ENCODE measurements at regions not wholly inside any gene's neighbourhood (a gene's known extent, or its start where the extent isn't known, plus 50 kb on each side); places are given as distances from the start of the nearest gene placed in this dataset.

- Histone ChIP-seq H3K27ac (ENCODE audit: low read depth, low read length) (no peak overlapping the region), H3K27me3 (ENCODE audit: insufficient read depth, low read length) (no peaks in the 10 kb centered on the region), H3K36me3 (ENCODE audit: insufficient read depth, low read length) (no peaks in the 10 kb centered on the region), H3K9me3 (ENCODE audit: insufficient read depth, low read depth, low read length) (no peaks in the 10 kb centered on the region), H3K4me1 (ENCODE audit: insufficient read depth, low read length) (no peaks in the 10 kb centered on the region), H3K9ac (ENCODE audit: low read depth, low read length) (no peak overlapping the region), H3K4me3 (ENCODE audit: low read length) (no peak overlapping the region)
- 90% methylated on average over 18 of the region's 18 CpGs for WGBS
These were observed 440.1 kb downstream of the MTX2 start for GRCh38 chr2:176709149-176709951.

GRCh38 chr2:176709991-176710390, 440.7 kb downstream of the MTX2 start:
- Histone ChIP-seq H3K4me3 (ENCODE audit: low read length) (no peak overlapping the region), H3K27ac (ENCODE audit: low read depth, low read length) (no peak overlapping the region), H3K9ac (ENCODE audit: low read depth, low read length) (no peak overlapping the region), H3K36me3 (ENCODE audit: insufficient read depth, low read length) (no peaks in the 10 kb centered on the region), H3K9me3 (ENCODE audit: insufficient read depth, low read depth, low read length) (no peaks in the 10 kb centered on the region), H3K27me3 (ENCODE audit: insufficient read depth, low read length) (no peaks in the 10 kb centered on the region), H3K4me1 (ENCODE audit: insufficient read depth, low read length) (no peaks in the 10 kb centered on the region)
- 97% methylated on average over 2 of the region's 2 CpGs for WGBS

GRCh38 chr2:176710657-176711186, 441.5 kb downstream of the MTX2 start:
- 95% methylated on average over 7 of the region's 7 CpGs for WGBS
- Histone ChIP-seq H3K9ac (ENCODE audit: low read depth, low read length) (no peak overlapping the region), H3K27ac (ENCODE audit: low read depth, low read length) (no peak overlapping the region), H3K36me3 (ENCODE audit: insufficient read depth, low read length) (no peaks in the 10 kb centered on the region), H3K4me1 (ENCODE audit: insufficient read depth, low read length) (no peaks in the 10 kb centered on the region), H3K27me3 (ENCODE audit: insufficient read depth, low read length) (no peaks in the 10 kb centered on the region), H3K9me3 (ENCODE audit: insufficient read depth, low read depth, low read length) (no peaks in the 10 kb centered on the region), H3K4me3 (ENCODE audit: low read length) (no peak overlapping the region)

GRCh38 chr2:176725873-176726645, 456.8 kb downstream of the MTX2 start:
- WGBS = 97% methylated on average over 3 of the region's 3 CpGs
- Histone ChIP-seq H3K36me3 (ENCODE audit: insufficient read depth, low read length) (no peaks in the 10 kb centered on the region), H3K9ac (ENCODE audit: low read depth, low read length) (no peak overlapping the region), H3K9me3 (ENCODE audit: insufficient read depth, low read depth, low read length) (no peaks in the 10 kb centered on the region), H3K4me1 (ENCODE audit: insufficient read depth, low read length) (no peaks in the 10 kb centered on the region), H3K27ac (ENCODE audit: low read depth, low read length) (no peak overlapping the region), H3K27me3 (ENCODE audit: insufficient read depth, low read length) (no peaks in the 10 kb centered on the region), H3K4me3 (ENCODE audit: low read length) (no peak overlapping the region)

- no peak overlapping the region for H3K9ac ChIP-seq (ENCODE audit: low read depth, low read length)
- no peak overlapping the region for H3K27ac ChIP-seq (ENCODE audit: low read depth, low read length)
- no peaks in the 10 kb centered on the region for H3K36me3 ChIP-seq (ENCODE audit: insufficient read depth, low read length)
- WGBS = 85% methylated on average over 4 of the region's 4 CpGs
- no peaks in the 10 kb centered on the region for H3K27me3 ChIP-seq (ENCODE audit: insufficient read depth, low read length)
- H3K4me3 ChIP-seq (ENCODE audit: low read length) = no peak overlapping the region
- H3K9me3 ChIP-seq (ENCODE audit: insufficient read depth, low read depth, low read length) = no peaks in the 10 kb centered on the region
- H3K4me1 ChIP-seq (ENCODE audit: insufficient read depth, low read length) = no peaks in the 10 kb centered on the region
These were observed 458.5 kb downstream of the MTX2 start for GRCh38 chr2:176727696-176728095.

- WGBS = 100% methylated on average over 1 of the region's 1 CpG
- H3K27ac ChIP-seq (ENCODE audit: low read depth, low read length) = no peak overlapping the region
These were observed 460.7 kb downstream of the MTX2 start for GRCh38 chr2:176729706-176730569.

GRCh38 chr2:176732780-176733179, 463.5 kb downstream of the MTX2 start:
- H3K9me3 ChIP-seq (ENCODE audit: insufficient read depth, low read depth, low read length) = no peaks in the 10 kb centered on the region
- WGBS = 72% methylated on average over 1 of the region's 1 CpG
- no peaks in the 10 kb centered on the region for H3K27me3 ChIP-seq (ENCODE audit: insufficient read depth, low read length)
- H3K27ac ChIP-seq (ENCODE audit: low read depth, low read length) = no peak overlapping the region
- no peaks in the 10 kb centered on the region for H3K4me1 ChIP-seq (ENCODE audit: insufficient read depth, low read length)
- H3K9ac ChIP-seq (ENCODE audit: low read depth, low read length) = no peak overlapping the region
- no peaks in the 10 kb centered on the region for H3K36me3 ChIP-seq (ENCODE audit: insufficient read depth, low read length)
- H3K4me3 ChIP-seq (ENCODE audit: low read length) = no peak overlapping the region

More at GRCh38 chr2:176729706-176730569, 460.7 kb downstream of the MTX2 start:
- no peak overlapping the region for H3K9ac ChIP-seq (ENCODE audit: low read depth, low read length)
- no peaks in the 10 kb centered on the region for H3K9me3 ChIP-seq (ENCODE audit: insufficient read depth, low read depth, low read length)
- no peaks in the 10 kb centered on the region for H3K27me3 ChIP-seq (ENCODE audit: insufficient read depth, low read length)
- H3K4me1 ChIP-seq (ENCODE audit: insufficient read depth, low read length) = no peaks in the 10 kb centered on the region
- no peak overlapping the region for H3K4me3 ChIP-seq (ENCODE audit: low read length)
- no peaks in the 10 kb centered on the region for H3K36me3 ChIP-seq (ENCODE audit: insufficient read depth, low read length)

GRCh38 chr2:176733698-176734430, 464.6 kb downstream of the MTX2 start:
- Histone ChIP-seq H3K27ac (ENCODE audit: low read depth, low read length) (no peak overlapping the region), H3K9ac (ENCODE audit: low read depth, low read length) (no peak overlapping the region), H3K4me1 (ENCODE audit: insufficient read depth, low read length) (no peaks in the 10 kb centered on the region), H3K4me3 (ENCODE audit: low read length) (no peak overlapping the region), H3K9me3 (ENCODE audit: insufficient read depth, low read depth, low read length) (no peaks in the 10 kb centered on the region), H3K36me3 (ENCODE audit: insufficient read depth, low read length) (no peaks in the 10 kb centered on the region), H3K27me3 (ENCODE audit: insufficient read depth, low read length) (no peaks in the 10 kb centered on the region)
- 91% methylated on average over 2 of the region's 3 CpGs for WGBS

GRCh38 chr2:176734868-176735267, 465.6 kb downstream of the MTX2 start:
- no peaks in the 10 kb centered on the region for H3K4me1 ChIP-seq (ENCODE audit: insufficient read depth, low read length)
- H3K27me3 ChIP-seq (ENCODE audit: insufficient read depth, low read length) = no peaks in the 10 kb centered on the region
- no peaks in the 10 kb centered on the region for H3K36me3 ChIP-seq (ENCODE audit: insufficient read depth, low read length)
- no peak overlapping the region for H3K9ac ChIP-seq (ENCODE audit: low read depth, low read length)
- WGBS = 95% methylated on average over 5 of the region's 5 CpGs
- H3K9me3 ChIP-seq (ENCODE audit: insufficient read depth, low read depth, low read length) = no peaks in the 10 kb centered on the region
- H3K4me3 ChIP-seq (ENCODE audit: low read length) = no peak overlapping the region
- H3K27ac ChIP-seq (ENCODE audit: low read depth, low read length) = no peak overlapping the region

GRCh38 chr2:176742271-176742670, 470.3 kb upstream of the HNRNPA3 start:
- Histone ChIP-seq H3K9me3 (ENCODE audit: insufficient read depth, low read depth, low read length) (no peaks in the 10 kb centered on the region), H3K27me3 (ENCODE audit: insufficient read depth, low read length) (no peaks in the 10 kb centered on the region), H3K9ac (ENCODE audit: low read depth, low read length) (no peak overlapping the region), H3K4me3 (ENCODE audit: low read length) (no peak overlapping the region), H3K27ac (ENCODE audit: low read depth, low read length) (no peak overlapping the region), H3K36me3 (ENCODE audit: insufficient read depth, low read length) (no peaks in the 10 kb centered on the region), H3K4me1 (ENCODE audit: insufficient read depth, low read length) (peaks cover 38% of the 10 kb centered on the region)
- no CpG with 5 or more reads among the region's 1 CpG for WGBS

All from HUES64 (cell line).